GM23338 (cell line): ENCODE measurements at regions not wholly inside any gene's neighbourhood (a gene's known extent, or its start where the extent isn't known, plus 50 kb on each side); places are given as distances from the start of the nearest gene placed in this dataset.

Source experiments
- ATAC-seq: fragments of 200-7000 bp; cut with Tn5 transposase; 3 replicates; pipeline ENCODE4 v1.9.1; 2020
- DNase-seq: peaks from one replicate; pipeline ENCODE4 v3.0.0-alpha.2; 2015; ENCODE audit warnings: low spot score
- H2AFZ ChIP-seq: fragments of 200-600 bp; sonication (generic); 2 replicates; pipeline ENCODE4 v1.8.0; 2016; ENCODE audit warnings: antibody characterized with exemption, mild to moderate bottlenecking, moderate library complexity
- H3F3A ChIP-seq: fragments of 200-600 bp; sonication (generic); replicated peaks from 2 replicates; pipeline ENCODE4 v1.8.0; 2017; ENCODE audit warnings: antibody characterized with exemption, mixed run types, low read depth
- H3K27ac ChIP-seq: fragments of 200-600 bp; sonication (generic); 2 replicates; pipeline ENCODE4 v1.6.1; 2016; ENCODE audit warnings: low read depth
- H3K27me3 ChIP-seq: fragments of 200-600 bp; sonication (generic); 2 replicates; pipeline ENCODE4 v1.8.0; 2016; ENCODE audit warnings: mild to moderate bottlenecking, mixed run types, moderate library complexity; ENCODE audit not compliant: insufficient read depth
- H3K36me3 ChIP-seq: fragments of 200-600 bp; sonication (generic); 2 replicates; pipeline ENCODE4 v1.8.0; 2016; ENCODE audit warnings: mild to moderate bottlenecking; ENCODE audit not compliant: insufficient read depth
- H3K4me1 ChIP-seq: fragments of 200-600 bp; sonication (generic); 2 replicates; pipeline ENCODE4 v1.8.0; 2016; ENCODE audit warnings: mild to moderate bottlenecking, moderate library complexity; ENCODE audit not compliant: insufficient read depth
- H3K4me2 ChIP-seq: fragments of 200-600 bp; sonication (generic); 2 replicates; pipeline ENCODE4 v1.7.1; 2017; ENCODE audit warnings: mixed run types
- H3K4me3 ChIP-seq: fragments of 200-600 bp; sonication (generic); 2 replicates; pipeline ENCODE4 v1.6.1; 2016; ENCODE audit warnings: mixed run types
- H3K79me2 ChIP-seq: fragments of 200-600 bp; sonication (generic); replicated peaks from 2 replicates; pipeline ENCODE4 v1.8.0; 2017; ENCODE audit warnings: mild to moderate bottlenecking; ENCODE audit not compliant: insufficient read depth
- H3K9me2 ChIP-seq: fragments of 200-600 bp; sonication (generic); 2 replicates; pipeline ENCODE4 v1.8.0; 2017; ENCODE audit not compliant: insufficient read depth
- H4K20me1 ChIP-seq: fragments of 200-600 bp; sonication (generic); replicated peaks from 2 replicates; pipeline ENCODE4 v1.8.0; 2017; ENCODE audit warnings: mild to moderate bottlenecking; ENCODE audit not compliant: insufficient read depth
- H3K27ac Mint-ChIP-seq: 2 replicates; pipeline ENCODE4 v1.8.0; 2020; ENCODE audit warnings: inconsistent platforms, mild to moderate bottlenecking, moderate library complexity, mixed read lengths
- H3K27me3 Mint-ChIP-seq: 3 replicates; pipeline ENCODE4 v1.8.0; 2022; ENCODE audit warnings: low read depth, mild to moderate bottlenecking, moderate library complexity, mixed read lengths, inconsistent platforms; ENCODE audit not compliant: insufficient read depth, poor library complexity
- H3K36me3 Mint-ChIP-seq: 3 replicates; pipeline ENCODE4 v1.8.0; 2021; ENCODE audit warnings: low read depth, mild to moderate bottlenecking, inconsistent platforms, moderate library complexity, mixed read lengths
- H3K4me1 Mint-ChIP-seq: 3 replicates; pipeline ENCODE4 v1.8.0; 2020; ENCODE audit warnings: mild to moderate bottlenecking, inconsistent platforms, mixed read lengths
- H3K4me3 Mint-ChIP-seq: 3 replicates; pipeline ENCODE4 v1.8.0; 2021; ENCODE audit warnings: moderate library complexity, mild to moderate bottlenecking, inconsistent platforms, mixed read lengths
- H3K9me3 Mint-ChIP-seq: 3 replicates; pipeline ENCODE4 v1.8.0; 2020; ENCODE audit warnings: moderate library complexity, mild to moderate bottlenecking, inconsistent platforms, mixed read lengths
- CREB1 ChIP-seq: fragments of 250-450 bp; sonication (Bioruptor Pico); IDR thresholded peaks from 2 replicates; pipeline ENCODE4 v1.5.0; 2020; ENCODE audit warnings: low read depth, mild to moderate bottlenecking, moderate library complexity
- CTCF ChIP-seq, 2 experiments: fragments of 200-600 bp in 1 of 2; sonication (generic) in 1 of 2; conservative IDR thresholded peaks; 2 replicates each; pipeline versions ENCODE4 v1.5.1 to v1.6.1; 2016 to 2017; ENCODE audit warnings: antibody characterized with exemption in 2 of 2, low read depth in 2 of 2, mild to moderate bottlenecking in 2 of 2, moderate library complexity in 1 of 2
- EZH2 ChIP-seq: fragments of 200-600 bp; sonication (generic); IDR thresholded peaks from one replicate; pipeline ENCODE4 v1.8.0; 2017; ENCODE audit warnings: antibody characterized with exemption, mild to moderate bottlenecking, low read depth; ENCODE audit not compliant: unreplicated experiment
- EZH2phosphoT487 ChIP-seq: fragments of 200-600 bp; sonication (generic); IDR thresholded peaks from one replicate; pipeline ENCODE4 v1.8.1; 2018; ENCODE audit warnings: antibody characterized with exemption; ENCODE audit not compliant: unreplicated experiment
- JUNB ChIP-seq: IDR thresholded peaks from one replicate; pipeline ENCODE4 v1.6.1; 2016; ENCODE audit warnings: antibody characterized with exemption; ENCODE audit not compliant: unreplicated experiment
- NANOG ChIP-seq: IDR thresholded peaks from 2 replicates; pipeline ENCODE4 v1.6.1; 2016; ENCODE audit warnings: antibody characterized with exemption, borderline replicate concordance
- POLR2AphosphoS5 ChIP-seq: IDR thresholded peaks from 2 replicates; pipeline ENCODE4 v1.6.1; 2016; ENCODE audit warnings: antibody characterized with exemption, low read depth
- ZNF114 ChIP-seq: fragments of 250-450 bp; sonication (Bioruptor Pico); IDR thresholded peaks from 2 replicates; pipeline ENCODE4 v1.5.0; 2020; ENCODE audit warnings: mild to moderate bottlenecking, moderate library complexity
- ZNF331 ChIP-seq: fragments of 250-450 bp; sonication (Bioruptor Pico); IDR thresholded peaks from 2 replicates; pipeline ENCODE4 v1.5.0; 2020; ENCODE audit warnings: low read depth, mild to moderate bottlenecking, moderate library complexity
- TF ChIP-seq, protein P1 (sequence below): IDR thresholded peaks from 2 replicates; pipeline ENCODE4 v1.6.1; 2016; ENCODE audit warnings: antibody characterized with exemption
- TF ChIP-seq, protein P2 (sequence below): IDR thresholded peaks from one replicate; pipeline ENCODE4 v1.6.1; 2018; ENCODE audit warnings: antibody characterized with exemption; ENCODE audit not compliant: unreplicated experiment

DNA sequence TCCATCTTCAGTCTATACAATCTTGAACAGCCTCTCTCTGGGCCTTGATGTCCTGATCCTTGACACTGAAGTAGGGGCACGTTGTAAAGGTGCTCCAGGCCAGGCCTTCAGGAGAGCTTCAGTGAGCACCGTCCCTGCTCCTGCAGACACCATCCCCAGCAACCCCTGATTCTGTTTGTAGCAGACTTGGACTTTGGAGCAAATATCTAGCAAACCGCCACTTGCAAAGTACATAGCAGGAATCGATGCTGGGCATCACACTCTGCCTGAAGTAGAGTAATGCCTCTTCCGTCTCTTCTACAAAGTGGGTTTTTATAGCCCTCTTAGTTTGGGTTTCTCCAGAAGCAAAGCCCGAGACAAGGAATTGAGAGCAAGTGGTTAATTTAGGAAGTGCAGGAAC, 169.1 kb downstream of the SALL1 start:
- Mint-ChIP-seq H3K9me3 (peaks cover 4% of the 10 kb centered on the region; the same call in 2 of the 3 replicates), H3K27me3 (peaks cover 4% of the 10 kb centered on the region), H3K4me3 (no peak overlapping the region), H3K4me1 (no peaks in the 10 kb centered on the region), H3K27ac (no peak overlapping the region), H3K36me3 (no peaks in the 10 kb centered on the region)
- Histone ChIP-seq H2AFZ (no peak overlapping the region), H4K20me1 (no peaks in the 10 kb centered on the region), H3K27me3 (no peaks in the 10 kb centered on the region), H3K27ac (no peak overlapping the region), H3K4me2 (no peak overlapping the region), H3K4me3 (no peak overlapping the region), H3K79me2 (no peaks in the 10 kb centered on the region), H3K36me3 (no peaks in the 10 kb centered on the region), H3K9me2 (no peaks in the 10 kb centered on the region), H3F3A (no peaks in the 10 kb centered on the region), H3K4me1 (no peaks in the 10 kb centered on the region)
- no peak for ATAC-seq
- TF ChIP-seq ZNF114 (CRISPR knock-in tag) (no peak), EZH2 (no peak), EZH2phosphoT487 (no peak), ZNF331 (CRISPR knock-in tag) (no peak), CREB1 (CRISPR knock-in tag) (no peak)
- TF ChIP-seq, protein P1, sequence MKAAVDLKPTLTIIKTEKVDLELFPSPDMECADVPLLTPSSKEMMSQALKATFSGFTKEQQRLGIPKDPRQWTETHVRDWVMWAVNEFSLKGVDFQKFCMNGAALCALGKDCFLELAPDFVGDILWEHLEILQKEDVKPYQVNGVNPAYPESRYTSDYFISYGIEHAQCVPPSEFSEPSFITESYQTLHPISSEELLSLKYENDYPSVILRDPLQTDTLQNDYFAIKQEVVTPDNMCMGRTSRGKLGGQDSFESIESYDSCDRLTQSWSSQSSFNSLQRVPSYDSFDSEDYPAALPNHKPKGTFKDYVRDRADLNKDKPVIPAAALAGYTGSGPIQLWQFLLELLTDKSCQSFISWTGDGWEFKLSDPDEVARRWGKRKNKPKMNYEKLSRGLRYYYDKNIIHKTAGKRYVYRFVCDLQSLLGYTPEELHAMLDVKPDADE: no peak
- no peak for DNase-seq

DNA sequence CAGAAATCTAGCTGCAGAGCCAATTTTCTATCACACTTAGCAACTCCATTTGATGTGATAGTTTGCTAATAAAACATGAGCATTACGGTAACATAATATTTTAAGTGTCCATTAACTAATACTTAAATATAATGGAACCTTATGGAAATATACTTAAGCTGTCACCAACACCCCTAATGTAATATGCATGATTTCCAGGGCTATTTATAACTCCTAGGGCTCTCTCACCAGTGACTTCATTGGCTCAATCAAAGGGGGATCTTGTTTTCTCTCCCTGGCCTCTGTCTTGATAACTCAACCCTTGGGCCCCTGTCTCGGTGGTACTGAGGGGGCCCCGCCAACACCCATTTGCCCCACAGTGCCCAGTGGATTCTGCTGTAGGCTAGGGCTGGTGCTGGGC, 170.4 kb downstream of the SALL1 start:
- H3K27ac ChIP-seq: no peak overlapping the region
- Mint-ChIP-seq H3K9me3 (peaks cover 4% of the 10 kb centered on the region; the same call in 2 of the 3 replicates), H3K4me1 (no peaks in the 10 kb centered on the region), H3K27me3 (peaks cover 4% of the 10 kb centered on the region), H3K36me3 (no peaks in the 10 kb centered on the region), H3K27ac (no peak overlapping the region), H3K4me3 (no peak overlapping the region)
- H3K36me3 ChIP-seq: no peaks in the 10 kb centered on the region
- H4K20me1 ChIP-seq: no peaks in the 10 kb centered on the region
- H3K4me3 ChIP-seq: no peak overlapping the region
- H3K4me2 ChIP-seq: no peak overlapping the region
- H3K79me2 ChIP-seq: no peaks in the 10 kb centered on the region
- H3K27me3 ChIP-seq: no peaks in the 10 kb centered on the region
- H3K9me2 ChIP-seq: no peaks in the 10 kb centered on the region
- H3K4me1 ChIP-seq: no peaks in the 10 kb centered on the region
- no peak overlapping the region for H2AFZ ChIP-seq
- H3F3A ChIP-seq: no peaks in the 10 kb centered on the region
- no peak for ATAC-seq
- DNase-seq: no peak
- no peak for TF ChIP-seq CREB1 (CRISPR knock-in tag)
- TF ChIP-seq, protein P2, sequence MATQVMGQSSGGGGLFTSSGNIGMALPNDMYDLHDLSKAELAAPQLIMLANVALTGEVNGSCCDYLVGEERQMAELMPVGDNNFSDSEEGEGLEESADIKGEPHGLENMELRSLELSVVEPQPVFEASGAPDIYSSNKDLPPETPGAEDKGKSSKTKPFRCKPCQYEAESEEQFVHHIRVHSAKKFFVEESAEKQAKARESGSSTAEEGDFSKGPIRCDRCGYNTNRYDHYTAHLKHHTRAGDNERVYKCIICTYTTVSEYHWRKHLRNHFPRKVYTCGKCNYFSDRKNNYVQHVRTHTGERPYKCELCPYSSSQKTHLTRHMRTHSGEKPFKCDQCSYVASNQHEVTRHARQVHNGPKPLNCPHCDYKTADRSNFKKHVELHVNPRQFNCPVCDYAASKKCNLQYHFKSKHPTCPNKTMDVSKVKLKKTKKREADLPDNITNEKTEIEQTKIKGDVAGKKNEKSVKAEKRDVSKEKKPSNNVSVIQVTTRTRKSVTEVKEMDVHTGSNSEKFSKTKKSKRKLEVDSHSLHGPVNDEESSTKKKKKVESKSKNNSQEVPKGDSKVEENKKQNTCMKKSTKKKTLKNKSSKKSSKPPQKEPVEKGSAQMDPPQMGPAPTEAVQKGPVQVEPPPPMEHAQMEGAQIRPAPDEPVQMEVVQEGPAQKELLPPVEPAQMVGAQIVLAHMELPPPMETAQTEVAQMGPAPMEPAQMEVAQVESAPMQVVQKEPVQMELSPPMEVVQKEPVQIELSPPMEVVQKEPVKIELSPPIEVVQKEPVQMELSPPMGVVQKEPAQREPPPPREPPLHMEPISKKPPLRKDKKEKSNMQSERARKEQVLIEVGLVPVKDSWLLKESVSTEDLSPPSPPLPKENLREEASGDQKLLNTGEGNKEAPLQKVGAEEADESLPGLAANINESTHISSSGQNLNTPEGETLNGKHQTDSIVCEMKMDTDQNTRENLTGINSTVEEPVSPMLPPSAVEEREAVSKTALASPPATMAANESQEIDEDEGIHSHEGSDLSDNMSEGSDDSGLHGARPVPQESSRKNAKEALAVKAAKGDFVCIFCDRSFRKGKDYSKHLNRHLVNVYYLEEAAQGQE: no peak
- no peak for TF ChIP-seq NANOG
- no peak for TF ChIP-seq ZNF331 (CRISPR knock-in tag)
- TF ChIP-seq CTCF (conservative IDR thresholded peaks at IDR 0.05; ENCODE audit: low read depth in 2 of 2): no peak
- TF ChIP-seq, protein P1: no peak
- no peak for TF ChIP-seq EZH2phosphoT487
- no peak for TF ChIP-seq POLR2AphosphoS5
- TF ChIP-seq EZH2: no peak
- TF ChIP-seq JUNB: no peak
